HFFc6 (cell line): ENCODE measurements at regions not wholly inside any gene's neighbourhood (a gene's known extent, or its start where the extent isn't known, plus 50 kb on each side); places are given as distances from the start of the nearest gene placed in this dataset.

Experiments
- DNase-seq: peaks from one replicate; pipeline ENCODE4 v3.0.0-alpha.2; 2018
- H3K27ac Mint-ChIP-seq: 2 replicates; pipeline ENCODE4 v1.8.0; 2020; ENCODE audit warnings: mild to moderate bottlenecking, mixed read lengths
- H3K27me3 Mint-ChIP-seq: 2 replicates; pipeline ENCODE4 v1.8.0; 2021; ENCODE audit warnings: mild to moderate bottlenecking, moderate library complexity, mixed read lengths; ENCODE audit not compliant: insufficient read depth
- H3K36me3 Mint-ChIP-seq: 2 replicates; pipeline ENCODE4 v1.8.0; 2021; ENCODE audit warnings: low read depth, mixed read lengths
- H3K4me1 Mint-ChIP-seq: 2 replicates; pipeline ENCODE4 v1.8.0; 2020; ENCODE audit warnings: low read depth, mixed read lengths
- H3K4me3 Mint-ChIP-seq: 2 replicates; pipeline ENCODE4 v1.8.0; 2020; ENCODE audit warnings: mild to moderate bottlenecking, moderate library complexity, mixed read lengths
- H3K9me3 Mint-ChIP-seq: 2 replicates; pipeline ENCODE4 v1.8.0; 2020; ENCODE audit warnings: mild to moderate bottlenecking, mixed read lengths
- TF ChIP-seq, protein P1 (sequence below): fragments of 200-600 bp; sonication (generic); IDR thresholded peaks from 2 replicates; pipeline ENCODE4 v1.5.0; 2021; ENCODE audit warnings: antibody characterized with exemption, mild to moderate bottlenecking

- H3K27ac Mint-ChIP-seq, result no peak overlapping the region
- TF ChIP-seq, protein P1, sequence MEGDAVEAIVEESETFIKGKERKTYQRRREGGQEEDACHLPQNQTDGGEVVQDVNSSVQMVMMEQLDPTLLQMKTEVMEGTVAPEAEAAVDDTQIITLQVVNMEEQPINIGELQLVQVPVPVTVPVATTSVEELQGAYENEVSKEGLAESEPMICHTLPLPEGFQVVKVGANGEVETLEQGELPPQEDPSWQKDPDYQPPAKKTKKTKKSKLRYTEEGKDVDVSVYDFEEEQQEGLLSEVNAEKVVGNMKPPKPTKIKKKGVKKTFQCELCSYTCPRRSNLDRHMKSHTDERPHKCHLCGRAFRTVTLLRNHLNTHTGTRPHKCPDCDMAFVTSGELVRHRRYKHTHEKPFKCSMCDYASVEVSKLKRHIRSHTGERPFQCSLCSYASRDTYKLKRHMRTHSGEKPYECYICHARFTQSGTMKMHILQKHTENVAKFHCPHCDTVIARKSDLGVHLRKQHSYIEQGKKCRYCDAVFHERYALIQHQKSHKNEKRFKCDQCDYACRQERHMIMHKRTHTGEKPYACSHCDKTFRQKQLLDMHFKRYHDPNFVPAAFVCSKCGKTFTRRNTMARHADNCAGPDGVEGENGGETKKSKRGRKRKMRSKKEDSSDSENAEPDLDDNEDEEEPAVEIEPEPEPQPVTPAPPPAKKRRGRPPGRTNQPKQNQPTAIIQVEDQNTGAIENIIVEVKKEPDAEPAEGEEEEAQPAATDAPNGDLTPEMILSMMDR, result no peak
These were observed 1475.0 kb downstream of the SLITRK1 start for GRCh38 chr13:82407321-82407720.

GRCh38 chr13:82374719-82375118, 1507.6 kb downstream of the SLITRK1 start:
- H3K27ac Mint-ChIP-seq, result no peak overlapping the region
- TF ChIP-seq, protein P1, result no peak
- no peaks in the 10 kb centered on the region for H3K9me3 Mint-ChIP-seq
- peaks cover 20% of the 10 kb centered on the region for H3K4me1 Mint-ChIP-seq
- no peak for DNase-seq
- no peaks in the 10 kb centered on the region for H3K27me3 Mint-ChIP-seq
- no peak overlapping the region for H3K4me3 Mint-ChIP-seq
- H3K36me3 Mint-ChIP-seq, result no peaks in the 10 kb centered on the region

More at GRCh38 chr13:82407321-82407720, 1475.0 kb downstream of the SLITRK1 start:
- Mint-ChIP-seq H3K4me3 (no peak overlapping the region; the same call in 1 of the 2 replicates), H3K27me3 (no peaks in the 10 kb centered on the region; the same call in 1 of the 2 replicates), H3K36me3 (peaks cover 10% of the 10 kb centered on the region; the same call in 1 of the 2 replicates), H3K9me3 (no peaks in the 10 kb centered on the region), H3K4me1 (peaks cover 23% of the 10 kb centered on the region)
- DNase-seq, result peak; percentile 13

- no peaks in the 10 kb centered on the region for H3K9me3 Mint-ChIP-seq
- no peak overlapping the region for H3K27ac Mint-ChIP-seq
- H3K4me1 Mint-ChIP-seq, result peaks cover 20% of the 10 kb centered on the region
- TF ChIP-seq, protein P1, result no peak
- peak; percentile 35 for DNase-seq
- no peaks in the 10 kb centered on the region for H3K27me3 Mint-ChIP-seq
- H3K4me3 Mint-ChIP-seq, result no peak overlapping the region
- no peaks in the 10 kb centered on the region for H3K36me3 Mint-ChIP-seq
These were observed 1512.0 kb downstream of the SLITRK1 start for GRCh38 chr13:82370316-82370715.

- Mint-ChIP-seq H3K9me3 (no peaks in the 10 kb centered on the region), H3K27me3 (no peaks in the 10 kb centered on the region), H3K36me3 (no peaks in the 10 kb centered on the region), H3K4me1 (peaks cover 5% of the 10 kb centered on the region; the same call in 1 of the 2 replicates), H3K4me3 (no peak overlapping the region), H3K27ac (no peak overlapping the region)
- DNase-seq, result no peak
- TF ChIP-seq, protein P1, result no peak
These were observed 1517.7 kb downstream of the SLITRK1 start for GRCh38 chr13:82364525-82364924.

DNA sequence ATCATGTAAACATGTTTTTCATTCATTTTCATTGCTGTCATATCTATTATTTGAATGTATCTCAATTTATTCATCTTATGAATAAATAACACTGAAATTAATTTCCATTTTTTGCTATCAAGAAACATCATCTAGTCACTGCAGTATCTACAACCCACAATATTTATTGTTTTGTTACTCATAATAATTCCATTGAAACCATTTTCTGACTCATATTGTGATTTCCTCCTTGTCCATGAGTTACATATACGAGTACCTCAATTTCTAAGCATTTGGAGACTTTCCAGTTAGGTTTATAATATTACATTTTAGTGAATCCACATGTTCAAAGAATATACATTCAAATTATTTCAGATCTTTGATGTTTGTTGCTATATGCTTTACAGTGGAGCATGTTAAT, 1524.0 kb downstream of the SLITRK1 start:
- no peak for DNase-seq
- H3K4me3 Mint-ChIP-seq, result no peak overlapping the region
- peaks cover 2% of the 10 kb centered on the region; the same call in 1 of the 2 replicates for H3K27me3 Mint-ChIP-seq

More for the DNA sequence above, 1524.0 kb downstream of the SLITRK1 start:
- H3K36me3 Mint-ChIP-seq, result no peaks in the 10 kb centered on the region
- H3K4me1 Mint-ChIP-seq, result peaks cover 42% of the 10 kb centered on the region
- H3K27ac Mint-ChIP-seq, result no peak overlapping the region
- no peaks in the 10 kb centered on the region for H3K9me3 Mint-ChIP-seq
- TF ChIP-seq, protein P1, result no peak
